ENCODE measurements at regions not wholly inside any gene's neighbourhood (a gene's known extent, or its start where the extent isn't known, plus 50 kb on each side); places are given as distances from the start of the nearest gene placed in this dataset.

- Mint-ChIP-seq H3K27me3 (peaks cover 38 to 54% of the 10 kb centered on the region in 2 donors), H3K36me3 (no peaks in the 10 kb centered on the region), H3K9me3 (no peaks in the 10 kb centered on the region), H3K27ac (no peak overlapping the region), H3K4me1 (ENCODE audit: low read depth in 2 of 2) (no peaks in the 10 kb centered on the region), H3K4me3 (no peak overlapping the region)
- DNase-seq (ENCODE audit: low spot score) (no peak), ATAC-seq (no peak)
Measured at GRCh38 chr10:118407777-118408176, 65.7 kb upstream of the FAM204A start.

- DNase-seq (ENCODE audit: low spot score) = no peak
- no peak overlapping the region for H3K4me3 Mint-ChIP-seq
- H3K9me3 Mint-ChIP-seq = no peaks in the 10 kb centered on the region
- H3K36me3 Mint-ChIP-seq = no peaks in the 10 kb centered on the region
- H3K27ac Mint-ChIP-seq = no peak overlapping the region
- peaks cover 38 to 58% of the 10 kb centered on the region in 2 donors for H3K27me3 Mint-ChIP-seq
- ATAC-seq = no peak
- no peaks in the 10 kb centered on the region for H3K4me1 Mint-ChIP-seq (ENCODE audit: low read depth in 2 of 2)
Measured at GRCh38 chr10:118407026-118407425, 64.9 kb upstream of the FAM204A start.

GRCh38 chr10:118405928-118406327 is 63.8 kb upstream of the FAM204A start:
- no peak overlapping the region for H3K27ac Mint-ChIP-seq
- ATAC-seq (no peak), DNase-seq (ENCODE audit: low spot score) (no peak)
- no peaks in the 10 kb centered on the region for H3K9me3 Mint-ChIP-seq
- H3K4me1 Mint-ChIP-seq (ENCODE audit: low read depth in 2 of 2) = no peaks in the 10 kb centered on the region
- H3K36me3 Mint-ChIP-seq = no peaks in the 10 kb centered on the region
- H3K27me3 Mint-ChIP-seq = peaks cover 32 to 50% of the 10 kb centered on the region in 2 donors
- no peak overlapping the region for H3K4me3 Mint-ChIP-seq

- H3K9me3 Mint-ChIP-seq = no peaks in the 10 kb centered on the region
- DNase-seq (ENCODE audit: low spot score) = no peak
- no peaks in the 10 kb centered on the region for H3K36me3 Mint-ChIP-seq
- no peaks in the 10 kb centered on the region for H3K4me1 Mint-ChIP-seq (ENCODE audit: low read depth in 2 of 2)
- ATAC-seq = no peak
- H3K27ac Mint-ChIP-seq = no peak overlapping the region
- peaks cover 16 to 30% of the 10 kb centered on the region in 2 donors for H3K27me3 Mint-ChIP-seq
- no peak overlapping the region for H3K4me3 Mint-ChIP-seq
Measured at GRCh38 chr10:118403967-118404366, 61.8 kb upstream of the FAM204A start.

- H3K4me1 Mint-ChIP-seq (ENCODE audit: low read depth in 2 of 2) = no peaks in the 10 kb centered on the region
- no peaks in the 10 kb centered on the region for H3K36me3 Mint-ChIP-seq
- peaks cover 19 to 27% of the 10 kb centered on the region in 2 donors for H3K27me3 Mint-ChIP-seq
- ATAC-seq (no peak), DNase-seq (ENCODE audit: low spot score) (no peak)
- H3K27ac Mint-ChIP-seq = no peak overlapping the region
- no peak overlapping the region for H3K4me3 Mint-ChIP-seq
- H3K9me3 Mint-ChIP-seq = no peaks in the 10 kb centered on the region
Measured at GRCh38 chr10:118401708-118402193, 59.6 kb upstream of the FAM204A start.

GRCh38 chr10:118397391-118397790 is 55.3 kb upstream of the FAM204A start:
- Mint-ChIP-seq H3K36me3 (no peaks in the 10 kb centered on the region), H3K27me3 (peaks cover 10 to 19% of the 10 kb centered on the region in 2 donors), H3K4me3 (no peak overlapping the region), H3K27ac (no peak overlapping the region), H3K4me1 (ENCODE audit: low read depth in 2 of 2) (no peaks in the 10 kb centered on the region), H3K9me3 (no peaks in the 10 kb centered on the region)
- no peak for DNase-seq (ENCODE audit: low spot score)
- no peak for ATAC-seq

GRCh38 chr10:118395947-118396346 is 53.8 kb upstream of the FAM204A start:
- H3K27ac Mint-ChIP-seq = no peak overlapping the region
- H3K9me3 Mint-ChIP-seq = no peaks in the 10 kb centered on the region
- DNase-seq (ENCODE audit: low spot score) (no peak), ATAC-seq (no peak)
- H3K4me3 Mint-ChIP-seq = no peak overlapping the region
- H3K36me3 Mint-ChIP-seq = no peaks in the 10 kb centered on the region
- H3K4me1 Mint-ChIP-seq (ENCODE audit: low read depth in 2 of 2) = no peaks in the 10 kb centered on the region
- H3K27me3 Mint-ChIP-seq = peaks cover 14 to 27% of the 10 kb centered on the region in 2 donors

- H3K4me3 Mint-ChIP-seq = no peak overlapping the region
- ATAC-seq (no peak), DNase-seq (ENCODE audit: low spot score) (no peak)
- peaks cover 20 to 40% of the 10 kb centered on the region in 2 donors for H3K27me3 Mint-ChIP-seq
- H3K4me1 Mint-ChIP-seq (ENCODE audit: low read depth in 2 of 2) = no peaks in the 10 kb centered on the region
- no peaks in the 10 kb centered on the region for H3K9me3 Mint-ChIP-seq
- no peak overlapping the region for H3K27ac Mint-ChIP-seq
- H3K36me3 Mint-ChIP-seq = peaks cover 5% of the 10 kb centered on the region
Measured at GRCh38 chr10:118394301-118395200, 52.4 kb upstream of the FAM204A start.

GRCh38 chr10:118392761-118393160 is 50.6 kb upstream of the FAM204A start:
- ATAC-seq (no peak), DNase-seq (ENCODE audit: low spot score) (no peak)
- Mint-ChIP-seq H3K4me1 (ENCODE audit: low read depth in 2 of 2) (no peaks in the 10 kb centered on the region), H3K27ac (no peak overlapping the region), H3K4me3 (no peak overlapping the region), H3K27me3 (peaks cover 21 to 42% of the 10 kb centered on the region in 2 donors), H3K36me3 (peaks cover 11% of the 10 kb centered on the region), H3K9me3 (no peaks in the 10 kb centered on the region)

Measured in natural killer cell treated with Interleukin-12 subunit alpha and Interleukin-12 subunit beta and Interleukin-15 and Interleukin-18, amount 100 ng/mL, for 72 hours (primary cell).